Activated T-cell treated with anti-CD3 and anti-CD28 coated beads, Interleukin-2, amount 50 U/mL, for 72 hours (primary cell): ENCODE measurements at regions not wholly inside any gene's neighbourhood (a gene's known extent, or its start where the extent isn't known, plus 50 kb on each side); places are given as distances from the start of the nearest gene placed in this dataset.

Source experiments
- ATAC-seq, 2 donors: fragments of 150-1000 bp; cut with Tn5 transposase; replicated peaks in 1 of 2; 2 replicates each; pipeline ENCODE4 v1.10.0; 2021; ENCODE audit warnings: moderate library complexity in 2 of 2, mild to moderate bottlenecking in 1 of 2
- DNase-seq, 2 donors: peaks; one replicate each; pipeline ENCODE4 v3.0.0; 2021 to 2022; ENCODE audit warnings: mixed read lengths in 1 of 2
- H3K27ac Mint-ChIP-seq: one replicate; pipeline ENCODE4 v1.8.0; 2022; ENCODE audit warnings: mild to moderate bottlenecking, moderate library complexity, mixed read lengths
- H3K27me3 Mint-ChIP-seq: one replicate; pipeline ENCODE4 v1.8.0; 2022; ENCODE audit warnings: low read depth, mixed read lengths
- H3K36me3 Mint-ChIP-seq, 2 donors: one replicate each; pipeline ENCODE4 v1.8.0; 2022; ENCODE audit warnings: mixed read lengths in 2 of 2, mild to moderate bottlenecking in 1 of 2; ENCODE audit not compliant: insufficient read depth in 2 of 2
- H3K4me1 Mint-ChIP-seq: one replicate; pipeline ENCODE4 v1.8.0; 2022; ENCODE audit warnings: low read depth, mixed read lengths
- H3K4me3 Mint-ChIP-seq, 2 donors: one replicate each; pipeline ENCODE4 v1.8.0; 2022; ENCODE audit warnings: mild to moderate bottlenecking in 2 of 2, mixed read lengths in 2 of 2, moderate library complexity in 2 of 2
- H3K9me3 Mint-ChIP-seq, 2 donors: one replicate each; pipeline ENCODE4 v1.8.0; 2022; ENCODE audit warnings: mixed read lengths in 2 of 2

DNA sequence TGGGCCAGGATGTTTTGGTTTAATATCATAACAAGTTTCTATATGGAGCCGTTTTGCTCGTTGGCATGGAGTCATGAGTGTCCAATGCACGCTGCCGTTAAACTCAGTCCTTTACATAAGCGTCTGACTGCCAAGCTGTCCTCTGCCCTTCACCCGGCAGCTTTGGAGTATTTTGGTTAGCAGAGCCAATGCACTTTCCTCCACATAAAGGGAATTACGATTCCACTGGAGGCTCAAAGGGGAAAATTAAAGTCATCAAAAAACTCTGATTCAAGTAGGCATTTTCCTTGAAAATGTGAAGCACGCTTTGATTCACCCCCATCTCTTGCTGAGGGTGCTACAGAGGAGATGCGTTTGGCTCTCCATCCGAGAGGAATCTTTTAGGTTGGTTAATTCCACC, 144.4 kb upstream of the ARGLU1 start:
- DNase-seq (no peak), ATAC-seq (no peak)
- Mint-ChIP-seq H3K27me3 (no peaks in the 10 kb centered on the region), H3K4me3 (no peak overlapping the region), H3K27ac (no peak overlapping the region), H3K36me3 (peaks cover 0 to 1% of the 10 kb centered on the region in 2 donors), H3K9me3 (peaks cover 2 to 3% of the 10 kb centered on the region in 2 donors), H3K4me1 (no peaks in the 10 kb centered on the region)

DNA sequence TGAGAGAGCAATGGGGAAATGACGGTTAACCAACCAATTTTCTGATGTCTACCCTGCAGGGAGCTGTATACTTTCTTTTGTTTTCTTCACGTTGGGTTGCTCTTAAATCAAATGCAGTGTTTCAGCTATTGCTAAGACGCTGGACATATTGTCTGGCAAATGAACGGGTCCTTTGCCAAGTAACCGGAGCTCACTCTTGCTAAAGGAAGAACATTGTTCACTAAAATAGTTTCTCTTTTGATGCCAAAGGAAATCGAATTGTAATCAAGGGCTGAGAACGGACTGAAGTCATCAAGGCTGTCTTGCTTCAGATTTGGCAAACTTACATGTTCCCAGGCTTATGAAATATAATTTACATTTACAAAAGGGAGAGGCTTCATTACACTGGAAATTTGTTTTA, 142.3 kb upstream of the ARGLU1 start:
- Mint-ChIP-seq H3K27me3 (no peaks in the 10 kb centered on the region), H3K9me3 (peaks cover 0 to 2% of the 10 kb centered on the region in 2 donors), H3K36me3 (no peaks in the 10 kb centered on the region), H3K4me3 (no peak overlapping the region), H3K4me1 (no peaks in the 10 kb centered on the region), H3K27ac (no peak overlapping the region)
- ATAC-seq (no peak), DNase-seq (no peak)

DNA sequence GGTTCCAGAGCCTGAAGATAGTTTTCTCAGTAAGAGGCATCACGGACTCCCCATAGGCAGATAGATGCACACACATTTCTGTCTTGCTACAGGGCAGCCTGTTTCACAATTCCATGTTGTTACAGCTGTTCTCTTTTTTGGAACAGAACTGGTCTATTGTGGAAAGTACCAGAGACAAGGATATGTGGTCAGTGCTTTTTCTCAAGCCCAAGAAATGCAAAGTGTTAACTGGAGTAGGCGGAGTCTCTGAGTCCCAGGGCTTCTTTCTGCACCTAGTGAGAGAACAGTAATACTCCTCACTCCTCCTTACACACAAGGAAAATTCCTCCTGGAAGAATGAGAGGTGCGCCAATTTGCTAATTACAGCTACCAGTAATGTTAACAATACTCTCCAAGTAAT, 141.6 kb upstream of the ARGLU1 start:
- H3K9me3 Mint-ChIP-seq, result peaks cover 0 to 2% of the 10 kb centered on the region in 2 donors
- no peaks in the 10 kb centered on the region for H3K36me3 Mint-ChIP-seq
- H3K27ac Mint-ChIP-seq, result no peak overlapping the region

DNA sequence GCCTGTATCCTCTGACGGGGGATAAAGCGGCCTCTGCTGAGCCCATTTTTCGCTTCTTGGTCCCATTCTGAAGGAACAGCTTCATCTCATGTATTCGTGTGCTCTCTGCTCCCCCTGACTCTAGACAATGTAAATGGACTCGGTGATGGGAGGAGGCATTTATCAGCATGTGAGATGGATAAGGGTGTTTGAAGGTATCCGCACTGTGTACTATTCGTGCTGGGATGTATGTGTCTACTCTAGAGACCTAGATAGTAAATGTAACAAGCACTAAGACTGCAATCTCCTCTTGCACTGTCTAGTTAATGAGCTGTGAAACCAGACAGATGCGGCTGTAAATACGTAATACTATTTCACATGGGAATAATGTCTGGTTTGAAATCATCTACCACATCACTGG, 134.6 kb upstream of the ARGLU1 start:
- Mint-ChIP-seq H3K27ac (no peak overlapping the region), H3K36me3 (no peaks in the 10 kb centered on the region), H3K4me1 (no peaks in the 10 kb centered on the region), H3K9me3 (no peaks in the 10 kb centered on the region), H3K4me3 (no peak overlapping the region), H3K27me3 (peaks cover 6% of the 10 kb centered on the region)
- DNase-seq, result no peak
- ATAC-seq, result no peak

More for the DNA sequence above, 141.6 kb upstream of the ARGLU1 start:
- Mint-ChIP-seq H3K4me1 (no peaks in the 10 kb centered on the region), H3K4me3 (no peak overlapping the region), H3K27me3 (peaks cover 5% of the 10 kb centered on the region)
- DNase-seq (no peak), ATAC-seq (no peak)

DNA sequence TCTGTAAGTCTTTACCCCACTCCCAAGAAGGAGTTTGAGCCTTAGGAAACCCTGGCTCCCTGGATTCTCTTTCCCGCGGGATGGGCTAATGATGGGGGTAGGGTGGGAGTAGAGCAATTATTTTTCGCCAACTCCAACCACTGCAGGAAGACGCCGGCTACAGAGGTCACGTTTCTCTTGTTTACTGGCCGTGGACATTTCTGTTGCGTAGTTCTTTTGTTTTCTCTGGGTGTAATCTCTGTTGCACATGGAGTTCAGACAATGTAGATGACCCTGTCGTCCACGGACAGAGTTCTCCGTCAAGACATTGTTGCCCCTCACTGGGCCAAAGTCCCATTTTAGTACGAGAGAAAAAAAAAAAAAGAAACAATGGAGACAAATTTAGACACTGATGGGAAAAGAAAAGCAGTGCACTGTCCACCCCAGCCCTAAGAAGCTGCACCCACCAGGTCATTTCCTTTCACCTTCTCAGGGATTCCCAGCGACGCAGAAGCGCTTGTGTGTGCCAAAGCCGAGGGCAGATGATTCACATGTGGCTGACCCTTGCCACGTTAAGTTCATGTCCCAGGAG, 133.9 kb upstream of the ARGLU1 start:
- H3K27ac Mint-ChIP-seq, result no peak overlapping the region
- no peak overlapping the region for H3K4me3 Mint-ChIP-seq
- H3K9me3 Mint-ChIP-seq, result no peaks in the 10 kb centered on the region
- H3K27me3 Mint-ChIP-seq, result peaks cover 6% of the 10 kb centered on the region
- ATAC-seq (no peak), DNase-seq (no peak)
- H3K4me1 Mint-ChIP-seq, result no peaks in the 10 kb centered on the region
- H3K36me3 Mint-ChIP-seq, result no peaks in the 10 kb centered on the region

DNA sequence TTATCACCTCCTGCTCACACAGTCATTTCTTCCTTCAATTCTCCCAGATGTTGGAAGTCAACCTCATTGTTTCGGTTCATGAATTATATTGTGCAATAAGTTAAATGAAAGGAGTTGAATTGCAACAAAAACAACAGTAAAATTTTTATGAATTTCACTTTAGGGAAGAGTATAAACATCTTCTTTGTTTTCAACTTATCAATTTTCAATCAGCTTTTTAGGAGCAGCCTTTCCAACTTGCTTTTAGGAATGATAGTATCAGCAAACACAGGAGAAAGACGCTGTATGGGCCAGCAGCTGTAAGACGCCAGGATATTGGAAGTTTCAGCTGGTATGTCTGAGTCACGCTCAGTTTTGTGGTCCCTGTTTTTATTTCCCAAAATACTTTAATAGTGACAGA, 132.5 kb upstream of the ARGLU1 start:
- H3K36me3 Mint-ChIP-seq, result no peaks in the 10 kb centered on the region

DNA sequence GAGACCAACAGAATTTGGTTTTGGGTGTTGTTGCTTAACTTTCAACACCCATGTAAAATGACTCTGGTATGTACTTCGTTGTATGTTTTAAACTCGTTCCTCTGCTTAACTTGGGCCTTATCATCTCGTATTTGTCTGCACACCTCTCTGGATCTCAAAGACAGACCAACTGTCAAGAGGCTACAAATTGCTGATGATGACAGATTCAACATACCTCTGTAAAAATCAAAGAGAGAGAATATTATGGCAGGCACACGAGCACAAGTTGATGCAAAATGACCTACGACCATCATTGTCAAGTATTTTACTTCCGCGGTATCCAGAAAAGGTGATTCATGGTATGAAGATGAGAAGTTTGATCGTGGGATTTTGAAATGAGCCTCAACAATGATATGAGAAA, 132.1 kb upstream of the ARGLU1 start:
- Mint-ChIP-seq H3K4me3 (no peak overlapping the region), H3K9me3 (no peaks in the 10 kb centered on the region), H3K27me3 (peaks cover 6% of the 10 kb centered on the region), H3K27ac (no peak overlapping the region), H3K36me3 (no peaks in the 10 kb centered on the region), H3K4me1 (no peaks in the 10 kb centered on the region)
- DNase-seq (no peak), ATAC-seq (no peak)

More for the DNA sequence above, 132.5 kb upstream of the ARGLU1 start:
- Mint-ChIP-seq H3K27me3 (peaks cover 6% of the 10 kb centered on the region), H3K27ac (no peak overlapping the region), H3K4me1 (no peaks in the 10 kb centered on the region), H3K4me3 (no peak overlapping the region), H3K9me3 (no peaks in the 10 kb centered on the region)
- DNase-seq (no peak), ATAC-seq (no peak)

DNA sequence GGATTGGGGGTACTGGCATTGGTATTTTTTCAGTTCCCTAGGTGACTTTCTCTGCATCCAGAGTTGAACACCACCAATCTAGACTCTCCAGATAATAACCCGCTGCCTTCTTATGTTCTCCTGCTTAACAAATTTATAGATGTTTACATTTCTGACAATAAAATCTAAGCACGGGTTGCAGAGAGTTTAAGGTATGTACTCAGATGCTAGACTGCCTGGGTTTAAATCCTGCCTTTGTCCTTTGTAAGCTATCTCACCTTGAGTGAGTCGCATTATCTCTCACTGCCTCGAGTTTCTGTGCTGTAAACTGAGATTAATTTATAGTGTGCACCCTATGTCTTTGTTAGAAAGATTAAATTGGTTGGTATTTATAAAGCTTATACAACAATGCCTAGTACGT, 131.4 kb upstream of the ARGLU1 start:
- Mint-ChIP-seq H3K4me3 (no peak overlapping the region), H3K36me3 (no peaks in the 10 kb centered on the region), H3K27ac (no peak overlapping the region), H3K9me3 (no peaks in the 10 kb centered on the region), H3K4me1 (no peaks in the 10 kb centered on the region), H3K27me3 (no peaks in the 10 kb centered on the region)
- no peak for DNase-seq
- no peak for ATAC-seq

DNA sequence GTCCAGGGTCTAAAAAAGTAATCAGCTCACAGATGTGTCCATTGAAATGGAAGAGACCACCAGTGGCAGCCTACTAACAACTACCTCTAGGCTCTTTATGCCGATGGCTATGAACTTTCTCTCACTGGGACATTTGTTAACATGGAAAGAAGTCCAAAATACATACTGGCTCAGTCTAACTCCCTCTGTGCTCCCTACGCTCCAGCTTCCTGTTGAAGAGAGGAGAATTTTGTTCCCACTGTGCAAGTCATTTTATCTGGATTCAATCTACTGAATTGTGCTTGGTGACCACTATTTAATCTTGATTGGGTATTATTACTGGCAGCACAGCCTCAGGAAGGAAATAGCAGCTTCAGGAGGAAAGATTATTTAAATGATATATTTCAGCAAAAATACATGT, 128.8 kb upstream of the ARGLU1 start:
- Mint-ChIP-seq H3K4me1 (no peaks in the 10 kb centered on the region), H3K4me3 (no peak overlapping the region), H3K9me3 (no peaks in the 10 kb centered on the region), H3K27me3 (no peaks in the 10 kb centered on the region), H3K36me3 (no peaks in the 10 kb centered on the region), H3K27ac (no peak overlapping the region)
- ATAC-seq (no peak), DNase-seq (no peak)

DNA sequence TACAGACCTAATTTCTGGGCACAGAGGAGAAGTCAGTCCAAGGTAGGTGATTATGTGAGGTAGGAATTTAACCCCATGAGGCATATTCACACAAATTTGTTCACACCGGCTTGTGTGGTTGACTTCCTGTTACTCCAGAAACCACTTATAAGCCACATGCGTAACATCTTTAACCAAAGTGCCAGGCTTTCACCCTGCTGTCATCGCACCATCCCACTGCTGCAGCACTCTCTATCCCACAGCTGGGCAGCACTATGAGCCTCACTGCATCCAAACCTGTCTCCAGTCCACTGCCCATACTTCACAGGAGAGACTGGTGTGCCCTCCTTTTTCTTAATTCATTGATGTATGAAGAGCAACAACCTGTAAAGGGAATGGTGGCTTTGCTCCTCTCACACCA, 128.2 kb upstream of the ARGLU1 start:
- no peaks in the 10 kb centered on the region for H3K9me3 Mint-ChIP-seq
- DNase-seq (no peak), ATAC-seq (no peak)
- H3K36me3 Mint-ChIP-seq, result no peaks in the 10 kb centered on the region
- H3K4me3 Mint-ChIP-seq, result no peak overlapping the region
- H3K27ac Mint-ChIP-seq, result no peak overlapping the region
- H3K27me3 Mint-ChIP-seq, result no peaks in the 10 kb centered on the region
- no peaks in the 10 kb centered on the region for H3K4me1 Mint-ChIP-seq

DNA sequence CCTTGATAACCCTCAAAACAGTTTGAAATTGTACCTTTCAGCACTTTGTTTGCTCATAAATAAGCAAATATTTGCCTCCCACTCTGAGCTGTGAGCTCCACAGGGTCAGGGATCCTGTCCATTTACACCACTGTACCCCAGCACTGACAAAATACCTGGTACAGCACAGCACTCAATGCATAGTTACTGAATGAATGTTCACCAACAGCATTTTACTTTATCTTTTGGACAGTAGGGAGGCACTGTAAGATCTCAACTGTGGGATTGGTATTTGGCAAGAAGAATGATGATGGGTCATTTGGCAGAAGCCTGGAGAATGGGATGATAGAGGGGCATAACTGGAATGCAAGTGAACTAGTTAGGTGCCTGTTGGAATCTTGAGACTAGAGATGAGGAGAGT, 127.2 kb upstream of the ARGLU1 start:
- H3K4me1 Mint-ChIP-seq, result no peaks in the 10 kb centered on the region

DNA sequence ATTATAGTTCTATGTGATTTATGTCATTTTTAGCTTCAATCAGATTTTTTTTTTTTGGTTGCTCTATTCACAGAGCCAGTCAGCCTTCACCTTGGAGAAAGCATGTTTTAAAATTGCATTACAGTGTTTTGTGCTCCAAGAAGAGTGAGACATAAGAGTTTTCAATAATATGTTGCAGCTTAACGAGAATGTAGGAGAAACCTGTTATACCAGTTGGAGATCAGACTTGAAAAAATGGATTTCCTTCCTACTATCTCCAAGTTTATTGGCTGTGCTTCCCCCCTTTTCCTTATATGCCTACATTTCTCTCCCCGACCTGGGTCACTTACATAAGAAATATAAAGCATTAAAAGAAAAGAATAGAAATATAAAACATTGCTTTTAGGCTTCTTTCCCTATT, 123.9 kb upstream of the ARGLU1 start:
- no peaks in the 10 kb centered on the region for H3K4me1 Mint-ChIP-seq
- H3K9me3 Mint-ChIP-seq, result no peaks in the 10 kb centered on the region
- no peak for DNase-seq
- no peak overlapping the region for H3K27ac Mint-ChIP-seq
- H3K27me3 Mint-ChIP-seq, result no peaks in the 10 kb centered on the region
- H3K4me3 Mint-ChIP-seq, result no peak overlapping the region
- no peaks in the 10 kb centered on the region for H3K36me3 Mint-ChIP-seq
- ATAC-seq, result no peak

More for the DNA sequence above, 127.2 kb upstream of the ARGLU1 start:
- H3K27ac Mint-ChIP-seq, result no peak overlapping the region
- ATAC-seq (no peak), DNase-seq (no peak)
- no peaks in the 10 kb centered on the region for H3K9me3 Mint-ChIP-seq
- H3K4me3 Mint-ChIP-seq, result no peak overlapping the region
- H3K36me3 Mint-ChIP-seq, result no peaks in the 10 kb centered on the region
- H3K27me3 Mint-ChIP-seq, result no peaks in the 10 kb centered on the region

DNA sequence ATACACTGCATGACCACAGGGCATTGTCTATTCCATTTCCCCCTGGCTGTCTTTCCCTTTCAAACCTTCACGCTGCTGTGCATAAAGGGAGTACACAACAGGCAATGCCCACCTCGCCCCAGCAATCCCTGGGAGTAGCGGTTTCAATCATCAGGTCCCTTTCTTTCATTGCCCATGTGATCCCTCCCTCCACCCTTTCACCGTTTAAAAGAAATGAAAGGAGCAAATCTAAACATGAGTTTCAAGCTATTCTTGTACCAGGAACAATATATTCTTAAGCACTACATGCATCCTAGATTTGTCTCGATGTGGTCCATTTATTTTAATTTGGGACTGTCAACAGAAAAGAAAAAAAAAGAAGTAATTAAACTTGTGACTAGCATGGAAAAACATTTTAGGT, 123.4 kb upstream of the ARGLU1 start:
- Mint-ChIP-seq H3K9me3 (no peaks in the 10 kb centered on the region), H3K4me1 (no peaks in the 10 kb centered on the region), H3K36me3 (no peaks in the 10 kb centered on the region), H3K4me3 (no peak overlapping the region), H3K27me3 (no peaks in the 10 kb centered on the region), H3K27ac (no peak overlapping the region)
- DNase-seq (no peak), ATAC-seq (no peak)

DNA sequence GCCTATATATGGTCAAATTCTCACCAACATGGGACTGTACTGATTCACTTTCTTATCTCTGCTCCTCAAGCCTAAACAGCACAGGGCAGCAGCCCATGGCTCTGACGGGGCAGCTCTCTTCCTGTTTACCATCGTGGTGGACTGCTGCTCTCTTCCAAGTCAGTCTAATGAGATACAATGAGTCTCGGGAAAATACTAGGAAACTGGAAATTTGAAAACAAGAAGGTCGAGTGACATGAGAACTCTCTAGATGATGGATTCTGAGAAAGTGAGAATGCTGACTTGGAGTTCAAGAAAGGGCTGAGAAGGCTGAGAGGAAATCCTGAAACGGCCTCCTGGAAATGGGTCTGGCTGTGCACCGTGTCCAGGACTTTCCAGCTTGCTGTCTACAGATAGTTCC, 122.8 kb upstream of the ARGLU1 start:
- H3K27me3 Mint-ChIP-seq, result no peaks in the 10 kb centered on the region
- H3K27ac Mint-ChIP-seq, result no peak overlapping the region
- DNase-seq, result no peak
- H3K4me3 Mint-ChIP-seq, result no peak overlapping the region
- H3K4me1 Mint-ChIP-seq, result no peaks in the 10 kb centered on the region
- no peak for ATAC-seq
- no peaks in the 10 kb centered on the region for H3K36me3 Mint-ChIP-seq
- no peaks in the 10 kb centered on the region for H3K9me3 Mint-ChIP-seq
